ENCODE measurements at regions not wholly inside any gene's neighbourhood (a gene's known extent, or its start where the extent isn't known, plus 50 kb on each side); places are given as distances from the start of the nearest gene placed in this dataset.

- H3K9me3 Mint-ChIP-seq = no peaks in the 10 kb centered on the region
- CTCF ChIA-PET = interaction anchor here (1.0 kb wide), 1 partner anchor 17 kb away, joined by 3 read pairs; no protein-coding TSS in a partner anchor
- H3K36me3 Mint-ChIP-seq (ENCODE audit: low read depth) = no peaks in the 10 kb centered on the region
- intact Hi-C loops (cut with micrococcal nuclease) = no loop called here
- H3K4me3 Mint-ChIP-seq = no peak overlapping the region
- no peak for DNase-seq
- H3K27me3 Mint-ChIP-seq (ENCODE audit: low read depth) = peaks cover 4% of the 10 kb centered on the region
- no peaks in the 10 kb centered on the region for H3K4me1 Mint-ChIP-seq (ENCODE audit: low read depth)
- H3K27ac Mint-ChIP-seq = no peak overlapping the region
Observed at GRCh38 chr12:105910030-105910429, 228.7 kb downstream of the NUAK1 start.

DNA sequence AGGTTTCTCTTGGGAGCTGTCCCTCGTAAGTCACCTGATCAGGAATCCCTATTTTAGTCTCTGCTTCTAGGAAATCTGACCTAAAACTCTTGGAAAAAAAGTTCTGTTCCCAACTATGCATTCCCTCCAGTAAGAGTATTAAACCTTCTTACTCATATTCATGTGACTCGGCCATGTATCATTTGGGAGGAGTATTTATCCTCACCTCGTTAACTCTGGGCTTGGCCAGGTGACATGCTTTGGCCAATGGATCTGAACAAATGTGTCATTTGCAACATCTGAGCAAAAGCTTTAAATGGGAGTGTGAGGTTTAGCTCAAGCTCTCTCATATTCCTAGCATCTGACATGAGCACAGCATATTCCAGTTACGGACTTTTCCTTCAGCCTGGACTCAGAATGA lies 226.8 kb downstream of the NUAK1 start:
- Mint-ChIP-seq H3K36me3 (ENCODE audit: low read depth) (no peaks in the 10 kb centered on the region), H3K4me1 (ENCODE audit: low read depth) (no peaks in the 10 kb centered on the region), H3K27ac (no peak overlapping the region), H3K4me3 (no peak overlapping the region), H3K27me3 (ENCODE audit: low read depth) (no peaks in the 10 kb centered on the region), H3K9me3 (no peaks in the 10 kb centered on the region)
- DNase-seq = no peak
- intact Hi-C loops (cut with micrococcal nuclease) = no loop called here
- CTCF ChIA-PET = no interaction called here

GRCh38 chr12:105912882-105913678 lies 225.7 kb downstream of the NUAK1 start:
- Mint-ChIP-seq H3K36me3 (ENCODE audit: low read depth) (no peaks in the 10 kb centered on the region), H3K27ac (no peak overlapping the region), H3K4me3 (no peak overlapping the region), H3K4me1 (ENCODE audit: low read depth) (no peaks in the 10 kb centered on the region), H3K27me3 (ENCODE audit: low read depth) (no peaks in the 10 kb centered on the region), H3K9me3 (no peaks in the 10 kb centered on the region)
- intact Hi-C loops (cut with micrococcal nuclease) = no loop called here
- no peak for DNase-seq
- CTCF ChIA-PET = no interaction called here

GRCh38 chr12:105915997-105916759 lies 222.6 kb downstream of the NUAK1 start:
- Mint-ChIP-seq H3K4me3 (no peak overlapping the region), H3K27me3 (ENCODE audit: low read depth) (peaks cover 5% of the 10 kb centered on the region), H3K36me3 (ENCODE audit: low read depth) (no peaks in the 10 kb centered on the region), H3K4me1 (ENCODE audit: low read depth) (no peaks in the 10 kb centered on the region), H3K27ac (no peak overlapping the region), H3K9me3 (no peaks in the 10 kb centered on the region)
- no peak for DNase-seq
- CTCF ChIA-PET = no interaction called here
- intact Hi-C loops (cut with micrococcal nuclease) = no loop called here

- no peaks in the 10 kb centered on the region for H3K9me3 Mint-ChIP-seq
- H3K4me3 Mint-ChIP-seq = no peak overlapping the region
- H3K27ac Mint-ChIP-seq = no peak overlapping the region
- intact Hi-C loops (cut with micrococcal nuclease) = no loop called here
- H3K36me3 Mint-ChIP-seq (ENCODE audit: low read depth) = no peaks in the 10 kb centered on the region
- H3K4me1 Mint-ChIP-seq (ENCODE audit: low read depth) = no peaks in the 10 kb centered on the region
- H3K27me3 Mint-ChIP-seq (ENCODE audit: low read depth) = peaks cover 5% of the 10 kb centered on the region
- DNase-seq = no peak
- CTCF ChIA-PET = no interaction called here
Observed at GRCh38 chr12:105916760-105917039, 222.1 kb downstream of the NUAK1 start.

GRCh38 chr12:105920161-105920684 lies 218.5 kb downstream of the NUAK1 start:
- Mint-ChIP-seq H3K9me3 (no peaks in the 10 kb centered on the region), H3K27me3 (ENCODE audit: low read depth) (peaks cover 5% of the 10 kb centered on the region), H3K27ac (no peak overlapping the region), H3K4me1 (ENCODE audit: low read depth) (no peaks in the 10 kb centered on the region), H3K4me3 (no peak overlapping the region), H3K36me3 (ENCODE audit: low read depth) (no peaks in the 10 kb centered on the region)
- intact Hi-C loops (cut with micrococcal nuclease) = no loop called here
- DNase-seq = no peak
- CTCF ChIA-PET = no interaction called here

DNA sequence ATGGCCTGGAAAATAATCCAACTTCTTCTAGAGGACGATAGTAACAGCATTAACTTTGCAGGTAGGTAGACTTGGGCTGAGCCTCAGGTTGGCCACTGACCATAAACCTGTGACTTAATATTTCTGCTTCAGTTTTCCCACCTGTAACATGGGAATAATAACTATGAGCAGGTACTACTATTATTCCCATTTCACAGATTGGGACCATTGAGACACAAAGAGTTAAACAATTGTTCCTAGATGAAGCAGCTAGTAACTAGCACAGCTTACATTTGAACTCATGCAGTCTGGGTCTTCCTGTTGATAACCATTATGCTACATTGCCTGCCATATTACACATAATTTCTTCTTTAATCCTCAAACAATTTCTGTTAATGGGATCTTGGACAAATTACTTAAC lies 217.7 kb downstream of the NUAK1 start:
- Mint-ChIP-seq H3K9me3 (no peaks in the 10 kb centered on the region), H3K4me3 (no peak overlapping the region), H3K27me3 (ENCODE audit: low read depth) (peaks cover 5% of the 10 kb centered on the region), H3K36me3 (ENCODE audit: low read depth) (no peaks in the 10 kb centered on the region), H3K4me1 (ENCODE audit: low read depth) (no peaks in the 10 kb centered on the region), H3K27ac (no peak overlapping the region)
- no peak for DNase-seq
- CTCF ChIA-PET = no interaction called here
- intact Hi-C loops (cut with micrococcal nuclease) = no loop called here

DNA sequence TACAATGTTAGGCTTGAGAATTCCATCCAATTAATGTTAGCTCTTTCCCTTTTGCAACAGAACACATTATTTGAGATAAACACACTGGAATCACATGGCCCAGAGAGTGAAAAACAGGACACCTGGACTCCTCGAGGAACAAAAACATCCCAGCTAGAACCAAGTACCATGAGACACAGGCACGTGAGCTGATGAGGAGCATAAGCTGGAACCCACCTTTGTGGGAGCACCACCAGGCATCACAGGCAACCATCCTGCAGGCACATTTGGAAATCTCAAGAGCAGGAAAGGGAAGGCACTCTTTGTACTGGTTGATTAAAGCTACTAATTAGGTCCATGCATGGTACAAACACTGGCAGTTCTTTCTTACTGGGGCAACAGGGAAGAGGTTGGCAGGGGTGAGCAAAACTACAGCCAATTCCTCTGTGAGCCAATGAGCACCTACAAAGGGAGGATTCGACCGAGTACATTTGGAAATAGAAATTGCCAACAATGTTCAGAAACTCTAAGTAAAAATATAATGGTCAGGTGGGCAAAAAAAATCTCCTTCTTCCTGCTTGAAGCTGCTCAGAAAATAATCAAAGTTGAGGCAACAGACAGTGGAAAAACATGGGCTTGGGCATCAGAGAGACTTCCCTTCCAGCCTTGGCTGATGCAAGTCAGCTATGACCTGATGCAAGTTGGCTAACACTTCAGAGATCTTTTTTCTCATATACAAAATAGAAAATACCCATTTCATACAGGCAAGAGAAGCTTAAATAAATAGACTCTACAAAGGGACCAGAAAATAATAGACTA lies 216.7 kb downstream of the NUAK1 start:
- H3K4me3 Mint-ChIP-seq = no peak overlapping the region
- H3K4me1 Mint-ChIP-seq (ENCODE audit: low read depth) = no peaks in the 10 kb centered on the region
- no peak overlapping the region for H3K27ac Mint-ChIP-seq
- no peaks in the 10 kb centered on the region for H3K36me3 Mint-ChIP-seq (ENCODE audit: low read depth)
- peaks cover 2% of the 10 kb centered on the region for H3K9me3 Mint-ChIP-seq
- intact Hi-C loops (cut with micrococcal nuclease) = no loop called here
- CTCF ChIA-PET = no interaction called here
- H3K27me3 Mint-ChIP-seq (ENCODE audit: low read depth) = peaks cover 5% of the 10 kb centered on the region
- no peak for DNase-seq

GRCh38 chr12:105922670-105923102 lies 216.1 kb downstream of the NUAK1 start:
- no peak overlapping the region for H3K4me3 Mint-ChIP-seq
- peaks cover 2% of the 10 kb centered on the region for H3K9me3 Mint-ChIP-seq
- H3K4me1 Mint-ChIP-seq (ENCODE audit: low read depth) = no peaks in the 10 kb centered on the region
- no peak for DNase-seq
- no peaks in the 10 kb centered on the region for H3K36me3 Mint-ChIP-seq (ENCODE audit: low read depth)
- intact Hi-C loops (cut with micrococcal nuclease) = no loop called here
- peaks cover 5% of the 10 kb centered on the region for H3K27me3 Mint-ChIP-seq (ENCODE audit: low read depth)
- no peak overlapping the region for H3K27ac Mint-ChIP-seq
- CTCF ChIA-PET = no interaction called here

- Mint-ChIP-seq H3K27me3 (ENCODE audit: low read depth) (peaks cover 4% of the 10 kb centered on the region), H3K4me3 (no peak overlapping the region), H3K4me1 (ENCODE audit: low read depth) (no peaks in the 10 kb centered on the region), H3K27ac (no peak overlapping the region), H3K9me3 (peaks cover 2% of the 10 kb centered on the region), H3K36me3 (ENCODE audit: low read depth) (no peaks in the 10 kb centered on the region)
- intact Hi-C loops (cut with micrococcal nuclease) = no loop called here
- DNase-seq = no peak
- CTCF ChIA-PET = no interaction called here
Observed at GRCh38 chr12:105924526-105925208, 214.1 kb downstream of the NUAK1 start.

GRCh38 chr12:105927564-105927963 lies 211.2 kb downstream of the NUAK1 start:
- intact Hi-C loops (cut with micrococcal nuclease) = no loop called here
- no peak overlapping the region for H3K27ac Mint-ChIP-seq
- CTCF ChIA-PET = no interaction called here

GRCh38 chr12:105928436-105928835 lies 210.3 kb downstream of the NUAK1 start:
- H3K27ac Mint-ChIP-seq = no peak overlapping the region
- intact Hi-C loops (cut with micrococcal nuclease) = no loop called here
- peaks cover 2% of the 10 kb centered on the region for H3K9me3 Mint-ChIP-seq
- H3K4me1 Mint-ChIP-seq (ENCODE audit: low read depth) = no peaks in the 10 kb centered on the region
- H3K4me3 Mint-ChIP-seq = no peak overlapping the region
- CTCF ChIA-PET = interaction anchor here (0.6 kb wide), 1 partner anchor 286 kb away, joined by 3 read pairs; no protein-coding TSS in a partner anchor
- H3K27me3 Mint-ChIP-seq (ENCODE audit: low read depth) = no peaks in the 10 kb centered on the region
- no peak for DNase-seq
- H3K36me3 Mint-ChIP-seq (ENCODE audit: low read depth) = no peaks in the 10 kb centered on the region

More at GRCh38 chr12:105927564-105927963, 211.2 kb downstream of the NUAK1 start:
- H3K4me1 Mint-ChIP-seq (ENCODE audit: low read depth) = no peaks in the 10 kb centered on the region
- no peaks in the 10 kb centered on the region for H3K36me3 Mint-ChIP-seq (ENCODE audit: low read depth)
- peaks cover 2% of the 10 kb centered on the region for H3K9me3 Mint-ChIP-seq
- no peak overlapping the region for H3K4me3 Mint-ChIP-seq
- H3K27me3 Mint-ChIP-seq (ENCODE audit: low read depth) = no peaks in the 10 kb centered on the region
- DNase-seq = no peak

Data from activated naive CD4-positive, alpha-beta T cell treated with anti-CD3 and anti-CD28 coated beads for 36 hours (primary cell).